ENCODE measurements at regions not wholly inside any gene's neighbourhood (a gene's known extent, or its start where the extent isn't known, plus 50 kb on each side); places are given as distances from the start of the nearest gene placed in this dataset.

DNA sequence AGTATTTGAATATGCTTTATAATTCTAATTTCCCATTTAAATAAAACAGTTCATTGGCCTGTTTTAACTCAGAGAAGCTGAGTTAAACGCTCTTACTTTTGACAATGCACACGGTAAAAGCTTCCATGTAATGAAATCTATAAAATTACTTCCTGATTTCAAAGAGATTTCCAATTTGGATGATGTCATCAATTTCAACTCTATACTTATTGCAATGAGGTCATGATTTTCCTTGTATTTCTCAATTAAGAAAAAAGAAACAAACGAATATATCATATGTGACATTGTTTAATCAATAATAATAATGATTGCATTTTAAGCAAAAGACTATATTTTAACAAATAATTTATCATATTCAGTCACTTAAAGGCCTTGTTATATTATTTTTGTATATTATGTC is 926.1 kb upstream of the MANEA start:
- TF ChIP-seq ZNF8 (CRISPR knock-in tag; IDR thresholded peaks at IDR 0.05) (no peak), TCF4 (CRISPR knock-in tag; IDR thresholded peaks at IDR 0.05; ENCODE audit: borderline replicate concordance) (no peak), TOX (CRISPR knock-in tag; IDR thresholded peaks at IDR 0.05; ENCODE audit: borderline replicate concordance) (no peak), ESRRG (CRISPR knock-in tag; IDR thresholded peaks at IDR 0.05) (no peak), CSDC2 (CRISPR knock-in tag; IDR thresholded peaks at IDR 0.05) (no peak), BACH2 (CRISPR knock-in tag; IDR thresholded peaks at IDR 0.05; ENCODE audit: borderline replicate concordance) (no peak), ZNF70 (CRISPR knock-in tag; IDR thresholded peaks at IDR 0.05) (no peak), ZFP3 (CRISPR knock-in tag; IDR thresholded peaks at IDR 0.05) (no peak), RARB (CRISPR knock-in tag; IDR thresholded peaks at IDR 0.05) (no peak), ARNTL (CRISPR knock-in tag; IDR thresholded peaks at IDR 0.05; ENCODE audit: borderline replicate concordance, low read depth) (no peak), PPARA (CRISPR knock-in tag; IDR thresholded peaks at IDR 0.05; ENCODE audit: borderline replicate concordance) (no peak), ZFP30 (CRISPR knock-in tag; IDR thresholded peaks at IDR 0.05) (no peak)
- TF ChIP-seq, protein P1, sequence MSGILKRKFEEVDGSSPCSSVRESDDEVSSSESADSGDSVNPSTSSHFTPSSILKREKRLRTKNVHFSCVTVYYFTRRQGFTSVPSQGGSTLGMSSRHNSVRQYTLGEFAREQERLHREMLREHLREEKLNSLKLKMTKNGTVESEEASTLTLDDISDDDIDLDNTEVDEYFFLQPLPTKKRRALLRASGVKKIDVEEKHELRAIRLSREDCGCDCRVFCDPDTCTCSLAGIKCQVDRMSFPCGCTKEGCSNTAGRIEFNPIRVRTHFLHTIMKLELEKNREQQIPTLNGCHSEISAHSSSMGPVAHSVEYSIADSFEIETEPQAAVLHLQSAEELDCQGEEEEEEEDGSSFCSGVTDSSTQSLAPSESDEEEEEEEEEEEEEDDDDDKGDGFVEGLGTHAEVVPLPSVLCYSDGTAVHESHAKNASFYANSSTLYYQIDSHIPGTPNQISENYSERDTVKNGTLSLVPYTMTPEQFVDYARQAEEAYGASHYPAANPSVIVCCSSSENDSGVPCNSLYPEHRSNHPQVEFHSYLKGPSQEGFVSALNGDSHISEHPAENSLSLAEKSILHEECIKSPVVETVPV (CRISPR knock-in tag; IDR thresholded peaks at IDR 0.05): no peak
- no peak for ATAC-seq

DNA sequence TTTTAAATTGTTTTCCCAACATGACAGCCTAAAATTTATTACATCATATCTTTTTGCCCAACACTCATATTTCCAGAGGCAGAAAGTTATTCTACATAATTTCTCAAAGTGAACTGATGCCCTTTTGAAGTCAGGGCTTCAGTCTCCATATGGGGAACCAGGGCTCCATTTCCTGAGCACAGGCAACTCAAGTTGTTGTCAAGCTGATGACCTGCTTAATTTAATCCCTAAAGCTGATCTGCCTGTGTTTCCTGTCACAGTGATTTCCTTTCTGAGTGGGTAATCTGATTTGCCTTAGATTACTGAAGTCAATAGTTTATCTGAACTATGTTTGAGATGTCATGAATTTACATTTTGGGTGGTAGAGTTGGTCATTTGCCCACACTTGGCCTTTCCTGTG is 932.1 kb upstream of the MANEA start:
- TF ChIP-seq ZNF8 (CRISPR knock-in tag; IDR thresholded peaks at IDR 0.05) (no peak), CSDC2 (CRISPR knock-in tag; IDR thresholded peaks at IDR 0.05) (no peak), RARB (CRISPR knock-in tag; IDR thresholded peaks at IDR 0.05) (no peak), ISL1 (CRISPR knock-in tag; IDR thresholded peaks at IDR 0.05) (no peak), GLIS3 (CRISPR knock-in tag; IDR thresholded peaks at IDR 0.05) (no peak)
- TF ChIP-seq, protein P2, sequence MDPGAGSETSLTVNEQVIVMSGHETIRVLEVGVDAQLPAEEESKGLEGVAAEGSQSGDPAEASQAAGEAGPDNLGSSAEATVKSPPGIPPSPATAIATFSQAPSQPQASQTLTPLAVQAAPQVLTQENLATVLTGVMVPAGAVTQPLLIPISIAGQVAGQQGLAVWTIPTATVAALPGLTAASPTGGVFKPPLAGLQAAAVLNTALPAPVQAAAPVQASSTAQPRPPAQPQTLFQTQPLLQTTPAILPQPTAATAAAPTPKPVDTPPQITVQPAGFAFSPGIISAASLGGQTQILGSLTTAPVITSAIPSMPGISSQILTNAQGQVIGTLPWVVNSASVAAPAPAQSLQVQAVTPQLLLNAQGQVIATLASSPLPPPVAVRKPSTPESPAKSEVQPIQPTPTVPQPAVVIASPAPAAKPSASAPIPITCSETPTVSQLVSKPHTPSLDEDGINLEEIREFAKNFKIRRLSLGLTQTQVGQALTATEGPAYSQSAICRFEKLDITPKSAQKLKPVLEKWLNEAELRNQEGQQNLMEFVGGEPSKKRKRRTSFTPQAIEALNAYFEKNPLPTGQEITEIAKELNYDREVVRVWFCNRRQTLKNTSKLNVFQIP (CRISPR knock-in tag; IDR thresholded peaks at IDR 0.05; ENCODE audit: borderline replicate concordance, low read depth): no peak
- no peak for ATAC-seq

DNA sequence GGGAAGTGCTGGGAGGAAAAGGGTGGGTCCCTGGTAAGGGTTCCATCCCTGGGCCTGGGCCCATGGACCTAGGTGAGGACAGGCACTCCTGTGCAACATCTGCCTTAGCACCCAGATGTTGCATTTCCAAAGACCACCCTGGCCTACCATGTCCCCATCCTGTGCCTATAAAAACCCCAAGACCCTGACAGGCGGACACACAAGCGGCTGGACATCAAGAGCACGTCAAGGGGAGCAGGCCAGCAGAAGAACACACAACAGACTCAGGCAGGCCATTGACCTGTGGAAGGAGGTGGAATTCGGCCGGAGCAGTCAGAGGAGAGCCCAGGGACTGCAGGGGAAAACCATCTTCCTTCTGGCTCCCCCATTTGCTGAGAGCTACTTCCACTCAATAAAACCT is 937.8 kb upstream of the MANEA start:
- no peak for ATAC-seq
- no peak for TF ChIP-seq GLIS3 (CRISPR knock-in tag; IDR thresholded peaks at IDR 0.05)
- no peak for TF ChIP-seq ZC3H10 (CRISPR knock-in tag; IDR thresholded peaks at IDR 0.05)
- TF ChIP-seq, protein P2 (CRISPR knock-in tag; IDR thresholded peaks at IDR 0.05; ENCODE audit: borderline replicate concordance, low read depth): no peak
- no peak for TF ChIP-seq ESRRG (CRISPR knock-in tag; IDR thresholded peaks at IDR 0.05)

DNA sequence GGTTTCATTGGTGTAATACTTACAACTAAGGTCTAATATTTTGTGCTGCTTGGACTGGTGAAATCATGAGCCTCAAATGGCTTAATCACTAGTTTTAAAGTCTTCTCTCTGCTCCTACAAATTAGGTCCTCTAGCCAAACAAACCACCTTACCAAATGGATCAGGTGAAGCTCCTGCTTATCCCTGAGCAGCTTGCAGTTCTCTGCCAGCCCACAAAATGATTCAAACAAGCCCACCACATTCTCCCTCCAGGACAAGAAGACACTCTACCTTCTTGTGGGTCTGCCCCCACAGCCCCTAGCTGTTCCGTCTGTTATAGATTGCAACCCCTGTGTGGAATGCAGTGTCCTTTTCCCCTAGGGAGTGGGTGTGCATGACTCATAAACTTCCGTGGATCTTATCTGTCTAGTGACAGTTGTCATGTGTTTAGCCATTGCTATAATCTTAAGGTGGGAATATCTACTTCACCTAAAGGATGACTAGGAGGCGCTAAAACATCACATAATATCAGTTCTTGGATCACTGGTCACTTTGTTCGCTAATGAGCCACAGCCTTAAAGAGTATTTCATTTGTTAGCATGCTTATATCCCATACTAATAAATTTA is 940.5 kb upstream of the MANEA start:
- peak; percentile 63 for ATAC-seq
- TF ChIP-seq RARB (CRISPR knock-in tag; IDR thresholded peaks at IDR 0.05) (no peak), ZNF565 (CRISPR knock-in tag; conservative IDR thresholded peaks at IDR 0.05; ENCODE audit: low read depth) (no peak), ISL1 (CRISPR knock-in tag; IDR thresholded peaks at IDR 0.05) (no peak), ZFP30 (CRISPR knock-in tag; IDR thresholded peaks at IDR 0.05) (no peak), ZFP3 (CRISPR knock-in tag; IDR thresholded peaks at IDR 0.05) (no peak), PPARA (CRISPR knock-in tag; IDR thresholded peaks at IDR 0.05; ENCODE audit: borderline replicate concordance) (no peak), OSR1 (CRISPR knock-in tag; IDR thresholded peaks at IDR 0.05) (no peak), TOX (CRISPR knock-in tag; IDR thresholded peaks at IDR 0.05; ENCODE audit: borderline replicate concordance) (no peak)

DNA sequence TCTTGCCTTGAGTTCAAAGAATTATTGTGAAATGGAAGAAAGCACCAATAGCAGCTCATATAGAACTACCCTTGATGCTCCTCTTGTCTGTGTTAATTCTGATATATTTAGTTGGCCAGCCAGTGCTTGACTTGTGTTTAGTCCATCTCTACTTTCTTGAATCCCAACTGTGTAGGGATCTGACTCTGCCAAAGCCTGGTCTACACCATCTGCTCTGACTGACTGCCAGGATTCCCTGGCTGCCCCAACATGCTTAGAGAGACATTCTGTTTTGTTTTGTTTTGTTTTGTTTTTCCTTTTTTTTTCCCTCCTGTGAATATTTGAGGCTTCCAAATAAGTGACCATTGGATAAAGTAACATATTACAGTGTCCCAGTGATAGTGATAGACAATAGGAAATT is 953.7 kb upstream of the MANEA start:
- no peak for ATAC-seq
- no peak for TF ChIP-seq ZFP3 (CRISPR knock-in tag; IDR thresholded peaks at IDR 0.05)
- TF ChIP-seq RARB (CRISPR knock-in tag; IDR thresholded peaks at IDR 0.05): no peak
- TF ChIP-seq CSDC2 (CRISPR knock-in tag; IDR thresholded peaks at IDR 0.05): no peak

DNA sequence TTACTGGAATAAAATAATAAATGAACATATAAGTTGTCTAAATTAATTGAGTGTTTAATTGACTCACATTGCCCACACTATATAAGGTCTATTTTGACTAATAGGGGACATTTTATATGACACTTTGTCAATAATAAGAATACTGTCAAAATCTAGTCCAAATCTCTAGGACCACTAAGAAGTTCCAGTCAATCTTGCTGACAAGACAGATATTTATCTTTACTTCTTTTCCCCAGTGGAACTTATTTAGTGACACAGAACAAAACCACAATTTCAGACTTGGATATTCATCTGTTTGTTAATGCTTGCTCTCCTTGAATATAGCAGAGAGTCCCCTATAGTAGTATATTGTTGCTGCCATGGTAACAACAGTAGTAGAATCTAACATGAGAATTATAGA is 954.6 kb upstream of the MANEA start:
- no peak for TF ChIP-seq SNAI2 (CRISPR knock-in tag; IDR thresholded peaks at IDR 0.05)
- TF ChIP-seq PPARA (CRISPR knock-in tag; IDR thresholded peaks at IDR 0.05; ENCODE audit: borderline replicate concordance): no peak
- TF ChIP-seq TOX (CRISPR knock-in tag; IDR thresholded peaks at IDR 0.05; ENCODE audit: borderline replicate concordance): no peak
- TF ChIP-seq ZNF70 (CRISPR knock-in tag; IDR thresholded peaks at IDR 0.05): no peak
- TF ChIP-seq TCF4 (CRISPR knock-in tag; IDR thresholded peaks at IDR 0.05; ENCODE audit: borderline replicate concordance): no peak
- TF ChIP-seq ISL1 (CRISPR knock-in tag; IDR thresholded peaks at IDR 0.05): no peak
- no peak for TF ChIP-seq ZC3H10 (CRISPR knock-in tag; IDR thresholded peaks at IDR 0.05)
- no peak for TF ChIP-seq ZNF8 (CRISPR knock-in tag; IDR thresholded peaks at IDR 0.05)
- ATAC-seq: no peak

Data from SK-N-SH treated with all-trans-retinoic acid at 6 μM for 48 hours (cell line).